GM19372 (cell line): ENCODE measurements at regions not wholly inside any gene's neighbourhood (a gene's known extent, or its start where the extent isn't known, plus 50 kb on each side); places are given as distances from the start of the nearest gene placed in this dataset.

Experiments
- ATAC-seq: cut with Tn5 transposase; IDR thresholded peaks from one replicate; pipeline ENCODE4 v1.9.1; 2021; ENCODE audit warnings: mild to moderate bottlenecking, low read depth, moderate library complexity; ENCODE audit not compliant: unreplicated experiment

- no peak for ATAC-seq
These were observed 209.7 kb upstream of the SIX2 start for GRCh38 chr2:45218931-45219339.

- no peak for ATAC-seq
These were observed 209.0 kb upstream of the SIX2 start for GRCh38 chr2:45218297-45218696.

DNA sequence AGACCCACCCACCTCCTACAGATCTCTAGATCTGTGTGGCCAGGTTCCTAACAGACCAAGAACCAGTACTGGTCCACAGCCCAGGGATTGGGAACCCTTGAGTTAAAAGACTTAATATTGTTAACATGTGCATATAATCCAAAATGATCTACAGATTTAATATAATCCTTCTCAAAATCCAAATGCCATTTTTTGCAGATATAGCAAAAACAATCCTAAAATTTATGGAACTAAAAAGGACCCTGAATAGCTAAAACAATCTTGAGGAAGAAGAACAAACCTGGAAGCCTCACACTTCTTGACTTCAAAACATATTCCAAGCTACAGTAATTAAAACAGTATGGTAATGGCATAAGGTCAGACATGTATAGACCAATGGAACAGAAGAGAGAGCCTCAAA is 206.9 kb upstream of the SIX2 start:
- no peak for ATAC-seq

GRCh38 chr2:45214550-45214949 is 205.3 kb upstream of the SIX2 start:
- ATAC-seq = no peak

- ATAC-seq = no peak
These were observed 203.8 kb upstream of the SIX2 start for GRCh38 chr2:45212953-45213635.

DNA sequence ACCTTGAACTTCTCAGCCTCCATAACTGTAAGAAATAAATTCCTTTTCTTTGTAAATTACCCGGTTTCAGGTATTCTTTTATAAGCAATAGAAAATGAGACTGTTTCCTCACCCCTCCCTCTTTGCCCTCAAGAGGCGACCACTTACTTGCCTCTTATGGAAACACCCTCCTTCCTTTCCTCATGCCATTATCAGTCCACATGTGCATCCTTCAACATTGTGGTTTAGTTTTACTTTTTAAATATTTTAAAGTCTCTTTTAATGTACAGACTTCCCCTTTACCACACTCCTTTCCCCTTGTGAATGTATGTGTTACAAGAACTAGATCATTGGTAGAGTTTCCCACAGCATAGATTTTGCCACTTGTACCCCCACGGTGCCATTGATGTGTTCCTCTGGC is 202.4 kb upstream of the SIX2 start:
- ATAC-seq = no peak

DNA sequence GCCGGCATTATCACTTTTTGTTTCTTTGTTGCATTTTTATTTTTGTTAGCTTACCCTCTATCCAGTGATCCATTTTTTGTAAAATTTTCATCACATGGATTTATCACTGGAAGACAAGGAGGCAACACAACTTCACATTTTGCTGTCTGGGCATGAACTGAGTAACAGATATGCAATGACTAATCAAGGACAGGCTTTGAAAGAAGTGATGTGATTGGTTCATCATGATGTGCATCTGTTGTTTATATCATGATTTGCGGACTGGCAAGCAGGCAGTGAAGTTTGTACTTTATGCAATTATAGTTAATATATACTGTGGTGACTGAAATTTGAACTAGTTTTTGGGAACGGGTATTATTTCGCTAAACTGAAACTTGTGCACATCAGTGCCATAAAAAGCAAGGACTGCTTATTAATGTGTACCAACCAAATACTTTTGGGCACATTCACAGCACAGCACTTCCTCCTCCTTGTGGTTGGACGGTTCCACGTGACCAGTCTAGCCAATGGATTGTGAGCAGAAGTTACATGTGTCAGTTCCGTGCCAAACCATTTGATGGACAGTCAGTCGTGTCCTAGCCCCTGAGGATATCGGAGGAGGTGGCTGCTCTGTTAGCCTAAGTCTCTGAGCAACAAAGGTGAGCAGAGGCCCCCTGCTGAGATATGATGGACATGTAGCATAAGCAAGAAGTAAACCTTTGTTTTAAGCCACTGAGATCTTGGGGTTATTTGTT is 201.4 kb upstream of the SIX2 start:
- ATAC-seq = no peak

- no peak for ATAC-seq
These were observed 200.6 kb upstream of the SIX2 start for GRCh38 chr2:45209875-45210274.

DNA sequence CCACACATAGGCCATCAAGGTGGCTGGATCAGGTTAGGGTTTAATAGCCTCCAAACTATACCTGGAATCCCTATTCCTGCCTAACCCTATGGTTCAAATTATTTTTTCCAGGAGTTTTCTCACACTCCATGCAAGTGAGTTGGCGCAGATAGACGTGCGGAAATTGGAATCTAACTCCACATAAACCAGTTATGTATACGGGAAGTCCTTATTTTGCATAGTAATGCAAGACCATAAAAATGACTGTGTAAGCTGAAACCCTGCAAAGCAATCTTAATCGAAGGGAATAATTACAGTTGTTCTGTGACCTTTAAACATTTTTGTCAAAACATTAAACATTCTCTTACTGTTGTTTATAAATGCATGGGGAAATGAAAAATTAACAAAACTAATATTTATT is 200.1 kb upstream of the SIX2 start:
- ATAC-seq = no peak

DNA sequence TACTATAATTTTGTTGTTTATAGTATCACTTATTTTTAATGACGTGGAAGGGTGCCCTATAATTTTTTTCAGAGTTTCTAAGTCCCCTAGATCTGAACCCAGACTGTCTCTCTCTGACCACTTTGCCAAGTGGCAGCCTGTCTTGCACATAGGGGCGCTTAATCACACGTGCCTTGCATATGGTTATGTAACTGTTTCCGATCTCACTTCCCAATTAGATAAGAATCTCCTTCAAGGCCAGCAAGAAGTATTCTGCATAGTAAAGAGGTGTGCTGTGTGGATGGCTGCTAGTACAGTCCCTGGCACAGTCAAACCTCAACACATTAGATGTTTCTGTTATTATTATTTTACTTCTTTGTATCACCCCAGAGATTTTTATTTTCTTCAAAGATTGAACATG is 197.8 kb upstream of the SIX2 start:
- no peak for ATAC-seq

DNA sequence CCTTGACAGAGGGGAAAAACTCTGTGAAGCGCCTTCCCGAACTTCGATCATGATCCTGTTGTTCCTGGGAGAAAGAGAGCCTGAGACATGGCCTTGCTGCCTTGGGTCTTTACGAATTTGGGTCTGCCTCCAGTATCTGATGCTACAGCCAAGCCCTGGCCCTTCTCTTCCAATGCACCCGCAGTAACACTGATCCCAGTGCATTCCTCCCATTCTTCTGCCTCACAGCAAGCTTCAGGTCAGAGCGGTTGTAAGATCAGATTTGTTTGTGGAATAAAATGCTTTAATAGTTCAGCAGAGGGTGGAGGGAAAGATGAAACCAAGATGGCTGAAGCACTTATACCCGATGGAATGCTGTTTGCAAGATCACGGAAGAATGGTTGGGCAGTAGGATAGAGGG is 196.7 kb upstream of the SIX2 start:
- no peak for ATAC-seq

GRCh38 chr2:45205480-45205879 is 196.2 kb upstream of the SIX2 start:
- ATAC-seq = no peak

GRCh38 chr2:45203400-45203799 is 194.1 kb upstream of the SIX2 start:
- ATAC-seq = no peak

DNA sequence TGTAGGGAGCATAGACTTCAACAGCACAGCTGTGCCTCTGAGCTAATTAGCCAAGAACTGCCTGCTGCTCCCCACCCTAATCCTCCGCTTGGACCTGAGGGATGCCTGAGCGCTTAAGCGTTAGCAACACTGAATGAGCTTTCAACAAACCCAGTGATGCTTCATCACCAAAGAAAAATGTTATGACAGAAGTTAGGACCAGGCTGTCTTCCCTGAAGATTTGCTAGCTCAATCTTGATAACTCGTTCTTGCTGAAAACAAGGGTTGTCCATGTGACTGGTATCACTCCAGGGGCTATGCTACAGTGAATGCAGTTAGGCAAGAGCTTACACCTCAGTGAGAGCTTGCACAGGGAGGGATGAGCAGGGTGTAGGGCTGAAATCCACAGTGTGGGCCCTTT is 190.7 kb upstream of the SIX2 start:
- ATAC-seq = no peak

DNA sequence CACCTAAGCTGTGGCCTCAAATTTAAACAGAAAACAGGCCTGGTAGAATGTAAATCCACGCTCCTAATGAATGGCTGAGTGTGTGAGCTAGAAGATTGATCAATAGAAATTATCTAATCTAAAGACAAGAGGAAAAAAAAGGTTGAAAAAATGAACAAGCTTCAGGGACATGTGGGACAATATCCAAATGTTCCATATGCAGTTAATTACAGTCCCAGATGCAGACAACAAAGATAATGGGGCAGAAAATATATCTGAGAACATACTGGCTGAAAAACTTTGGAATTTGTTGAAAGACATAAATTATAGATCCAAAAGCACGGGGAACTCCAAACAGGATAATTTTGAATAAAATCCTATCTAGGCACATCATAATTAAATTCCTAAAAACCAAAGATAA is 186.7 kb upstream of the SIX2 start:
- ATAC-seq = no peak

GRCh38 chr2:45194596-45194995 is 185.3 kb upstream of the SIX2 start:
- no peak for ATAC-seq

DNA sequence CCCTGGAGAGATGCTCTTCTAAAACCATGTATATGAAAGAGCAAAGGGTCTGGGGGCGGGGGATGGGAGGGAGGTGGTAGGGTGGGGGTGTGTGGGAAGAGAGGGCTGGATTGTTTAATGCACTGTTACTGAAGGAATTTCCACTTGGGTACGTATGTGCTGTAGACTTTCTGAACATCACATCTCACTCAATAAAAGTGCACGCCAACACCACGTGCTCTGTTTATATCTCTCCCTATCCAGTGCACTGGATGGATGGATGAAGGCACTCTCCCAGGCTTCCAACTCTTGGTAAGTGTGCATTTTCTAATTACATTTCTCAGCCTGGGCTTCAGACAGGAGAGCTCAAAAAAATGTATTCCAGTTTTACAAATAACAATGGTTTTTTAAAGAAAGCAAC is 184.3 kb upstream of the SIX2 start:
- no peak for ATAC-seq

DNA sequence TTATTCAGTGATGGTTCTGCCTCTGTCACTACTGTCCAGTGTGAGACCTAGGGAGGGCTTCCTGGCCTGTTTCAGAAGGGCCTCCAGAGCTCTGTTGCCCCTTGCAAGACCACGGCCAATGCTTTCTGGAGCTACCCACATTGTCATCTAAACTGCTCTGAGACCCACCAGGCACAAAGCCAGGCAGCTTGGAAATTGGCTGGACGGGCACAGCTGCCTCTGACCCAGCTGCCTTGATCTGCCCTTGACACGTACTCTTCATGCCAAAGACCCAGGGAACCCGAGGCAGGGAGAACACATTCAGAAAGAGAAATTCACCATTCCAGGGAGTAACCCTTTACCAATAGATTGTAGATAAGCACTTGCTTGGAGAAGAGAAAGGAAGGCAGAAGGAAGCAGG is 183.7 kb upstream of the SIX2 start:
- no peak for ATAC-seq

GRCh38 chr2:45192481-45192880 is 183.2 kb upstream of the SIX2 start:
- ATAC-seq = no peak

DNA sequence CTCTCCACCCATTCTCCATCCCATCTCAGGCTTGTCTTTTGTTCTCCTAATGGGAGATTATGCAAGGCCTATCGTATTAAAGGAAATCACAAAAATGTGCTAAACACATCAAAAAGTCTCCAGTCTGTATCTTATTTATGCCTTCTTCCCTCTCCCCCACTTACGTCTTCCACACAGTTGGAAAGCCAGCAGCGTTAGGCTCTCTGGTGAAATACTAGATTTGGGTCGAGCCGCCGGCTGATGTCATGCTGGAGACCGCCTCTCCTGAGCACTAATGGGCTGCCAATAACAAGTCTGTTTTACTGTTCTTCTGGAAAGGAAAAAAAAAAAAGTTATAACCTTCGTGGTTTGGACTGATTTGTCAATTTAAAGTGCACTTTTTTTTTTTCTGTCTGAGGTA is 182.7 kb upstream of the SIX2 start:
- ATAC-seq = no peak

- no peak for ATAC-seq
These were observed 182.1 kb upstream of the SIX2 start for GRCh38 chr2:45191146-45191863.

- no peak for ATAC-seq
These were observed 181.3 kb upstream of the SIX2 start for GRCh38 chr2:45190481-45190942.
